Uterus (tissue), 2 donors: ENCODE measurements at regions not wholly inside any gene's neighbourhood (a gene's known extent, or its start where the extent isn't known, plus 50 kb on each side); places are given as distances from the start of the nearest gene placed in this dataset.

Source experiments
- POLR2A ChIP-seq, 2 donors: fragments of 450-650 bp; IDR thresholded peaks; one replicate each; pipeline ENCODE4 v1.6.1; 2016; ENCODE audit warnings: antibody characterized with exemption in 2 of 2, mild to moderate bottlenecking in 1 of 2, moderate library complexity in 1 of 2
- TF ChIP-seq, protein P1 (sequence below), 4 experiments: fragments of 200-600 bp in 2 of 4; fragments of 450-650 bp in 2 of 4; sonication (generic) in 2 of 4; IDR thresholded peaks; one replicate each; pipeline ENCODE4 v1.5.1; 2016 to 2019; ENCODE audit warnings: antibody characterized with exemption in 4 of 4, mild to moderate bottlenecking in 2 of 4, moderate library complexity in 1 of 4

DNA sequence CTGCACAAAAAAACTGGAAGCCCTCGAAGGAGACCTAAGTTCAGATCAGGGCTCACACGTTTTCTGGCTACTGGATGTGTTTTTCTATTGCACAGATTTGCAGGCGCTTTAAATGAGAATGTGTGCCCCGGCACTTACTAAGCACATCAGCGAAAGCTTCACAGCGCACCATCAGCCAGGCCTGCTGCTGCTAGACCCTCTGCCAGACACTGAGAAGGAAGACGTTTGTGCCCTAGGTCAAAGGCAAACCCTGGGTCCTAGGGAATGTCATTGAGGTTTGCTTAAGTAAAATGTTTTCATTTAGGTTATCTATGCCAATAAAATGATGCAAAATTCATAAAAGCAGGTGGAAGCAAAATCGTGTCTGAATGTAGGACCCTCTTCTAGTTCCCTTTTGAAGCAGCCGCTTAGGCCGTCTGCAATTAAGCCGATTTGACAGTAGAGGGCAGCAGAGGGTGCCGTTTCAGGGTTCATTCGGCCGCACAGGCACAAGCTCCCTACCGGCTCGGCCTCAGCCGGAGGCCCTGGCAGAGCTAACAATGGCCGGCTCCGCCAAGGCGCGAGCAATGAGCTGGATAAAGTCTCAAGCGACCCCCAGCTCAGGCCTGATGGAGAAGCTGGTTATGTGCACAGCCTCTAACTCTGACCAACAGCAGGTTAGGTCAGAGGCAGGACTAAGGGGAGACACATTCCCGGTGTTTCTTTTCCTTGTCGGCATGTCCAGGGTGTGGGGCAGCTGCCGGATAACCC, 107.2 kb upstream of the FOXA2 start:
- TF ChIP-seq, protein P1, sequence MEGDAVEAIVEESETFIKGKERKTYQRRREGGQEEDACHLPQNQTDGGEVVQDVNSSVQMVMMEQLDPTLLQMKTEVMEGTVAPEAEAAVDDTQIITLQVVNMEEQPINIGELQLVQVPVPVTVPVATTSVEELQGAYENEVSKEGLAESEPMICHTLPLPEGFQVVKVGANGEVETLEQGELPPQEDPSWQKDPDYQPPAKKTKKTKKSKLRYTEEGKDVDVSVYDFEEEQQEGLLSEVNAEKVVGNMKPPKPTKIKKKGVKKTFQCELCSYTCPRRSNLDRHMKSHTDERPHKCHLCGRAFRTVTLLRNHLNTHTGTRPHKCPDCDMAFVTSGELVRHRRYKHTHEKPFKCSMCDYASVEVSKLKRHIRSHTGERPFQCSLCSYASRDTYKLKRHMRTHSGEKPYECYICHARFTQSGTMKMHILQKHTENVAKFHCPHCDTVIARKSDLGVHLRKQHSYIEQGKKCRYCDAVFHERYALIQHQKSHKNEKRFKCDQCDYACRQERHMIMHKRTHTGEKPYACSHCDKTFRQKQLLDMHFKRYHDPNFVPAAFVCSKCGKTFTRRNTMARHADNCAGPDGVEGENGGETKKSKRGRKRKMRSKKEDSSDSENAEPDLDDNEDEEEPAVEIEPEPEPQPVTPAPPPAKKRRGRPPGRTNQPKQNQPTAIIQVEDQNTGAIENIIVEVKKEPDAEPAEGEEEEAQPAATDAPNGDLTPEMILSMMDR (IDR thresholded peaks at IDR 0.05), result peak; percentile 82 to 93 (median 88)
- TF ChIP-seq POLR2A (IDR thresholded peaks at IDR 0.05), result no peak
